ENCODE measurements at regions not wholly inside any gene's neighbourhood (a gene's known extent, or its start where the extent isn't known, plus 50 kb on each side); places are given as distances from the start of the nearest gene placed in this dataset.

- FAIRE-seq, result no peak
- Histone ChIP-seq H3K9me1 (ENCODE audit: control insufficient read depth, insufficient read depth, low read length) (no peaks in the 10 kb centered on the region), H3K27me3 (ENCODE audit: control insufficient read depth in 2 of 2, insufficient read depth in 2 of 2, low read length in 2 of 2) (no peaks in the 10 kb centered on the region), H3K4me2 (ENCODE audit: insufficient read depth, low read length) (no peak overlapping the region), H3K9me3 (replicated peaks; ENCODE audit: control insufficient read depth, insufficient read depth, low read depth, low read length) (no peaks in the 10 kb centered on the region), H3K4me3 (no peak overlapping the region), H3K27ac (ENCODE audit: extremely low read depth, low read depth, low read length) (no peak overlapping the region), H3K79me2 (ENCODE audit: control insufficient read depth, insufficient read depth, low read length) (no peaks in the 10 kb centered on the region), H4K20me1 (replicated peaks; ENCODE audit: control insufficient read depth, insufficient read depth, low read length) (no peaks in the 10 kb centered on the region), H3K4me1 (replicated peaks in 1 of 2; ENCODE audit: control insufficient read depth in 2 of 2, insufficient read depth in 2 of 2, low read length in 2 of 2) (no peaks in the 10 kb centered on the region), H3K9ac (ENCODE audit: insufficient read depth in 1 of 2, low read depth in 2 of 2, low read length in 2 of 2) (no peak overlapping the region), H3K36me3 (ENCODE audit: control insufficient read depth, insufficient read depth, low read length) (no peaks in the 10 kb centered on the region), H2AFZ (ENCODE audit: low read depth, low read length) (no peak overlapping the region)
- CTCF ChIA-PET (ENCODE audit: low intra/inter-chr PET ratio), result no interaction called here
- POLR2A ChIA-PET, result no interaction called here
- 0% methylated on average over 4 of the region's 4 CpGs for WGBS (ENCODE audit: insufficient coverage, low coverage, missing lambda C conversion rate)
- in situ Hi-C loops (cut with MboI) (no loop called here), intact Hi-C loops (cut with micrococcal nuclease) (no loop called here)
- no peak for ATAC-seq
- DNase-seq (ENCODE audit: extremely low read depth in 1 of 4, low spot score in 3 of 4), result no peak
- BruUV-seq (replicated peaks), result no TSS peak
- TF ChIP-seq ZNF766 (CRISPR knock-in tag; conservative IDR thresholded peaks at IDR 0.05) (no peak), SFPQ (IDR thresholded peaks at IDR 0.05; ENCODE audit: low read depth, low read length) (no peak), SRF (CRISPR knock-in tag; IDR thresholded peaks at IDR 0.05) (no peak), NKRF (IDR thresholded peaks at IDR 0.05; ENCODE audit: borderline replicate concordance) (no peak), RNF2 (IDR thresholded peaks at IDR 0.05) (no peak), ZNF592 (IDR thresholded peaks at IDR 0.05) (no peak), JUNB (CRISPR knock-in tag; conservative IDR thresholded peaks at IDR 0.05) (no peak), PTBP1 (IDR thresholded peaks at IDR 0.05; ENCODE audit: low read depth, low read length) (no peak), BRD4 (IDR thresholded peaks at IDR 0.05) (no peak), ESRRB (CRISPR knock-in tag; IDR thresholded peaks at IDR 0.05; ENCODE audit: borderline replicate concordance) (no peak), ZHX1 (conservative IDR thresholded peaks at IDR 0.05; ENCODE audit: low read length) (no peak), EWSR1 (IDR thresholded peaks at IDR 0.05; ENCODE audit: borderline replicate concordance, low read depth, partially characterized antibody) (no peak), DPF2 (IDR thresholded peaks at IDR 0.05) (no peak)
Observed at GRCh38 chr2:19261061-19261460, 97.4 kb downstream of the OSR1 start.
